Lower lobe of right lung (tissue), 2 donors: ENCODE measurements at regions not wholly inside any gene's neighbourhood (a gene's known extent, or its start where the extent isn't known, plus 50 kb on each side); places are given as distances from the start of the nearest gene placed in this dataset.

Source experiments
- ATAC-seq, 2 donors: fragments of 200-7000 bp; cut with Tn5 transposase; one replicate each; pipeline ENCODE4 v1.9.1; 2020 to 2022; ENCODE audit warnings: mild to moderate bottlenecking in 2 of 2, moderate library complexity in 2 of 2
- DNase-seq: peaks from one replicate; pipeline ENCODE4 v3.0.0-alpha.2; 2020
- H3K27ac ChIP-seq: fragments of 200-600 bp; one replicate; pipeline ENCODE4 v1.8.0; 2022
- H3K27me3 ChIP-seq: fragments of 200-600 bp; one replicate; pipeline ENCODE4 v1.8.0; 2022; ENCODE audit warnings: low read depth
- H3K36me3 ChIP-seq: fragments of 200-600 bp; one replicate; pipeline ENCODE4 v1.8.0; 2022; ENCODE audit warnings: mild to moderate bottlenecking
- H3K4me1 ChIP-seq: fragments of 200-600 bp; one replicate; pipeline ENCODE4 v1.8.0; 2022
- H3K4me3 ChIP-seq: fragments of 200-600 bp; one replicate; pipeline ENCODE4 v1.8.0; 2022; ENCODE audit warnings: mild to moderate bottlenecking
- H3K9me3 ChIP-seq: fragments of 200-600 bp; one replicate; pipeline ENCODE4 v1.8.0; 2022
- CTCF ChIP-seq: fragments of 200-600 bp; IDR thresholded peaks from one replicate; pipeline ENCODE4 v1.8.0; 2022; ENCODE audit warnings: antibody characterized with exemption, mild to moderate bottlenecking
- intact Hi-C: fragments of 100-400 bp; cut with DNase I; formaldehyde crosslinking; loops from one replicate; pipeline ENCODE4 v1.11.0; 2022
- donor health status: DM: no; HTN: yes; CAD: no; lungs with severe emphysema.

- no peak overlapping the region for H3K4me3 ChIP-seq
- intact Hi-C loops, result no loop called here
- TF ChIP-seq CTCF, result no peak
- no peaks in the 10 kb centered on the region for H3K9me3 ChIP-seq
- H3K27me3 ChIP-seq, result no peaks in the 10 kb centered on the region
- no peak overlapping the region for H3K27ac ChIP-seq
- no peaks in the 10 kb centered on the region for H3K36me3 ChIP-seq
- no peak for ATAC-seq
- DNase-seq, result no peak
- H3K4me1 ChIP-seq, result peaks cover 19% of the 10 kb centered on the region
Measured at GRCh38 chr12:93179792-93180191, 197.9 kb upstream of the NUDT4 start.

GRCh38 chr12:93180566-93180965, 197.2 kb upstream of the NUDT4 start:
- TF ChIP-seq CTCF, result no peak
- intact Hi-C loops, result no loop called here

GRCh38 chr12:93181409-93181965, 196.2 kb upstream of the NUDT4 start:
- Histone ChIP-seq H3K27me3 (no peaks in the 10 kb centered on the region), H3K9me3 (no peaks in the 10 kb centered on the region), H3K27ac (no peak overlapping the region), H3K4me1 (peaks cover 12% of the 10 kb centered on the region), H3K4me3 (no peak overlapping the region), H3K36me3 (no peaks in the 10 kb centered on the region)
- TF ChIP-seq CTCF, result no peak
- no peak for ATAC-seq
- intact Hi-C loops, result no loop called here
- no peak for DNase-seq

More at GRCh38 chr12:93180566-93180965, 197.2 kb upstream of the NUDT4 start:
- no peak for ATAC-seq
- H3K4me1 ChIP-seq, result peaks cover 19% of the 10 kb centered on the region
- no peaks in the 10 kb centered on the region for H3K9me3 ChIP-seq
- H3K27ac ChIP-seq, result no peak overlapping the region
- H3K36me3 ChIP-seq, result no peaks in the 10 kb centered on the region
- H3K27me3 ChIP-seq, result no peaks in the 10 kb centered on the region
- no peak for DNase-seq
- no peak overlapping the region for H3K4me3 ChIP-seq

- no peaks in the 10 kb centered on the region for H3K36me3 ChIP-seq
- peaks cover 10% of the 10 kb centered on the region for H3K4me1 ChIP-seq
- intact Hi-C loops, result no loop called here
- no peak for TF ChIP-seq CTCF
- H3K4me3 ChIP-seq, result no peak overlapping the region
- H3K27me3 ChIP-seq, result no peaks in the 10 kb centered on the region
- peak overlapping the region; percentile 74 for H3K27ac ChIP-seq
- DNase-seq, result no peak
- ATAC-seq, result peak; percentile 84 to 88
- no peaks in the 10 kb centered on the region for H3K9me3 ChIP-seq
Measured at GRCh38 chr12:93183940-93184671, 193.6 kb upstream of the NUDT4 start.

- peak overlapping the region; percentile 74 for H3K27ac ChIP-seq
- peaks cover 10% of the 10 kb centered on the region for H3K4me1 ChIP-seq
- ATAC-seq (peak in 1 of 2 donors; percentile 44), DNase-seq (no peak)
- H3K9me3 ChIP-seq, result no peaks in the 10 kb centered on the region
- no peaks in the 10 kb centered on the region for H3K36me3 ChIP-seq
- TF ChIP-seq CTCF, result no peak
- intact Hi-C loops, result no loop called here
- H3K27me3 ChIP-seq, result no peaks in the 10 kb centered on the region
- H3K4me3 ChIP-seq, result no peak overlapping the region
Measured at GRCh38 chr12:93184672-93185368, 192.9 kb upstream of the NUDT4 start.
